ENCODE measurements at regions not wholly inside any gene's neighbourhood (a gene's known extent, or its start where the extent isn't known, plus 50 kb on each side); places are given as distances from the start of the nearest gene placed in this dataset.

DNA sequence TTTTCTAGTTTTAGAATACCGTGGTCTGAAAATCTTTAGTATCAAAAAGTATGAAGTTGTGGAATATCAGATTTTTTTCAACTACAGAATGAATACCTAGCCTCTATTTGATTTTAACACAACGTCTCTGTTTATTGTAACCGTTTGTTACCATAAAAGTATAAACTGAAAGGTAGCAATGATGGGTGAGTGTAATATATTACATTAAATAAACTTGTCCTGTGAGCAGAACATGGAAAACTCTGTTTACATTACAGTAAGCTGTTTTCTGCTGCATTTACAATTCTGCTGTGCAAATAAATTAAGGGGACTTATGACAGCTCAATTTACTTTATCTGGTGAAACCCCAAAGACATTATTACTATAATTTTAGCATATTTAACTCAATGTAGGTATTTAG, 62.5 kb downstream of the CHRM3 start:
- no peaks in the 10 kb centered on the region for H3K9me3 ChIP-seq
- TF ChIP-seq, protein P1, sequence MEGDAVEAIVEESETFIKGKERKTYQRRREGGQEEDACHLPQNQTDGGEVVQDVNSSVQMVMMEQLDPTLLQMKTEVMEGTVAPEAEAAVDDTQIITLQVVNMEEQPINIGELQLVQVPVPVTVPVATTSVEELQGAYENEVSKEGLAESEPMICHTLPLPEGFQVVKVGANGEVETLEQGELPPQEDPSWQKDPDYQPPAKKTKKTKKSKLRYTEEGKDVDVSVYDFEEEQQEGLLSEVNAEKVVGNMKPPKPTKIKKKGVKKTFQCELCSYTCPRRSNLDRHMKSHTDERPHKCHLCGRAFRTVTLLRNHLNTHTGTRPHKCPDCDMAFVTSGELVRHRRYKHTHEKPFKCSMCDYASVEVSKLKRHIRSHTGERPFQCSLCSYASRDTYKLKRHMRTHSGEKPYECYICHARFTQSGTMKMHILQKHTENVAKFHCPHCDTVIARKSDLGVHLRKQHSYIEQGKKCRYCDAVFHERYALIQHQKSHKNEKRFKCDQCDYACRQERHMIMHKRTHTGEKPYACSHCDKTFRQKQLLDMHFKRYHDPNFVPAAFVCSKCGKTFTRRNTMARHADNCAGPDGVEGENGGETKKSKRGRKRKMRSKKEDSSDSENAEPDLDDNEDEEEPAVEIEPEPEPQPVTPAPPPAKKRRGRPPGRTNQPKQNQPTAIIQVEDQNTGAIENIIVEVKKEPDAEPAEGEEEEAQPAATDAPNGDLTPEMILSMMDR (IDR thresholded peaks at IDR 0.05): no peak
- no peak overlapping the region for H3K4me3 ChIP-seq
- DNase-seq (no peak), ATAC-seq (peak; percentile 67)
- peaks cover 6% of the 10 kb centered on the region for H3K4me1 ChIP-seq (ENCODE audit: low read depth)
- no peaks in the 10 kb centered on the region for H3K36me3 ChIP-seq (ENCODE audit: low read depth)
- intact Hi-C loops (cut with DNase I, micrococcal nuclease): no loop called here

DNA sequence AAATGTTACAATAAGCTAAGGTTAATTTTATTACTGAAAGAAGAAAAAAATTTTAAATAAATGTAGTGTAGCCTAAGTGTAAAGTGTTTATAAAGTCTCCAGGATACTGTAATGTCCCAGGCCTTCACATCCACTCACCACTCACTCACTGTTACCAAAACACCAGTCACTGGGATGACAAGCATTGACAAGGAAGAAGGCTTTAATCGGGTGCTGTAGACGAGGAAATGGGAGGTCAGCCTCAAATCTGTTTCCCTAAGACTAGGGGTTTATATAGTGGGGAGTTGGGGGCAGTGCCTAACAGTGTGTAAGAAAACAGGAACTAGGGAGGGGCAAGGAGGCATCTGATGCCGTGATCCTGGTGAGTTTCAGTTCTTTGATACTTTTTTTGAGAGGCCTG, 69.4 kb downstream of the CHRM3 start:
- DNase-seq: no peak
- Histone ChIP-seq H3K4me1 (ENCODE audit: low read depth) (no peaks in the 10 kb centered on the region), H3K9me3 (peaks cover 13% of the 10 kb centered on the region), H3K4me3 (no peak overlapping the region), H3K36me3 (ENCODE audit: low read depth) (no peaks in the 10 kb centered on the region)
- intact Hi-C loops (cut with DNase I, micrococcal nuclease): no loop called here
- TF ChIP-seq, protein P1 (IDR thresholded peaks at IDR 0.05): no peak
- ATAC-seq: no peak

DNA sequence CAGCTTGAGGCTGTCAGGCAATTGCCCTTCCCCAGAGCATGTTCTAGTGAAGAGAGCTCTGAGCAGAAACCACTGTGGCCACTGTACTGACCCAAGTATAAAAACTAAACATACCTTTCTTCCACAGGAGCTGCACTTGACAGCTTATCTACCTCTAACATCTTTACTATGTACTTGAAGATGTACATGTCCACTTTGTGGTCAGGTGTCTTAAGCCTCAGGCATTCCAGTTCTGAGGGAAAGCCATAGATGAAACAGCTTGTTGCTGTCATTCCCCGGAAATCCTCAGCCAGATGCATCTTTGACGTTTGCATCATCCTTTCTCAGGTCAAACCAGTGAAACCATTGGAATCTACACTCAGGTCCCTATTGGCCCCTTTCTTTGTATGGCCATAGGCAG, 70.4 kb downstream of the CHRM3 start:
- H3K9me3 ChIP-seq: peaks cover 13% of the 10 kb centered on the region
- ATAC-seq: no peak

DNA sequence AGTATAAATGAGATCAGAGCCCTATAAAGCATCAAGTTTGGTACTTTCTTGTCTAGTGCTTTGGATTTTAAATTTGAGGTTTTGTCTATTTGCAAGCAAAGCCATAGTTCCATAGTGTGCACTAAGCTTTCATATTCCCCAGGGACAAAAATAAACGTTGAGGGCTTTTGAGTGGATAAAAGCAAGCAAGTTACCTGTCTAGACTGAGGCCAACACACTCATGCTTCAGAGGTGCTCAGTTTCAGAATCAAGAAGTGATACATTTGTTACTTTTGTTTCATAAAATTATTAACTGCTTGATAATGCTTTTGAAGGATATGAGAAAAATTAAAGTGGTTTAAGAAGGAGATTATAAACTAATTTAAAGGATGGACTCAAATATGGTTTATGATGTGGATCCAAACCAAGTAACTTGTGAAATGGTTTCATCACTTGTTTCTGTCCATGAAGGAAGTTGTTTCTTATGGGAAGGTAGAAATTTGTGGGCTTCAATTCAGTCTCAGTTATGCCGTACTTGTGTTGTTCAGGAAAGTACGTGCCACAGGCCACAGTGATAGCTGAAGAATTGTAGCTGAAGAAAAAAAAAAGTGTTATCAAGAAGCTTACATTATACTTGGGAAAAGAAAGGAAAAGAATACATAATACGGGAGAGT, 71.2 kb downstream of the CHRM3 start:
- H3K4me3 ChIP-seq: no peak overlapping the region
- TF ChIP-seq, protein P1 (IDR thresholded peaks at IDR 0.05): no peak
- no peaks in the 10 kb centered on the region for H3K36me3 ChIP-seq (ENCODE audit: low read depth)
- ATAC-seq: no peak
- intact Hi-C loops (cut with DNase I, micrococcal nuclease): no loop called here
- peaks cover 13% of the 10 kb centered on the region for H3K9me3 ChIP-seq
- no peaks in the 10 kb centered on the region for H3K4me1 ChIP-seq (ENCODE audit: low read depth)
- DNase-seq: no peak

More for the DNA sequence above, 70.4 kb downstream of the CHRM3 start:
- Histone ChIP-seq H3K4me1 (ENCODE audit: low read depth) (no peaks in the 10 kb centered on the region), H3K4me3 (no peak overlapping the region), H3K36me3 (ENCODE audit: low read depth) (no peaks in the 10 kb centered on the region)
- intact Hi-C loops (cut with DNase I, micrococcal nuclease): no loop called here
- no peak for DNase-seq
- TF ChIP-seq, protein P1 (IDR thresholded peaks at IDR 0.05): no peak

DNA sequence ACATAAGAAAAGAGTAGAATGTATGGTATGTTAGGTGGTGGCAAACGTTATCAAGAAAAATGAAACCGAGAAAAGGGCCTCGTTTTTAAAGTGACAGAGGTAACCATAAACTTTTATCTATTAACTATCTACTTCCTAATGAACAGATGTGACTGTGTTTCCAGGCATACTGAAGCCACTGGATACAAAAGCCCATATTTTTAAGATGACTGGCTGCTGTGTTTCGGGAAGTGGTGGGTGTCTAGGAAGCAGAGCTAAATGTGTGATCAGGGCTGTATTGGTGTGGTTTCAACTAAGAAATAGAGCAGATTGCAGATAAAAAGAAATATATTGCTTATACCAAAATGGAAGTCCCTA, 71.8 kb downstream of the CHRM3 start:
- no peak for ATAC-seq
- H3K36me3 ChIP-seq (ENCODE audit: low read depth): no peaks in the 10 kb centered on the region
- intact Hi-C loops (cut with DNase I, micrococcal nuclease): no loop called here
- TF ChIP-seq, protein P1 (IDR thresholded peaks at IDR 0.05): no peak
- no peak for DNase-seq
- no peak overlapping the region for H3K4me3 ChIP-seq
- no peaks in the 10 kb centered on the region for H3K4me1 ChIP-seq (ENCODE audit: low read depth)
- H3K9me3 ChIP-seq: peaks cover 13% of the 10 kb centered on the region

DNA sequence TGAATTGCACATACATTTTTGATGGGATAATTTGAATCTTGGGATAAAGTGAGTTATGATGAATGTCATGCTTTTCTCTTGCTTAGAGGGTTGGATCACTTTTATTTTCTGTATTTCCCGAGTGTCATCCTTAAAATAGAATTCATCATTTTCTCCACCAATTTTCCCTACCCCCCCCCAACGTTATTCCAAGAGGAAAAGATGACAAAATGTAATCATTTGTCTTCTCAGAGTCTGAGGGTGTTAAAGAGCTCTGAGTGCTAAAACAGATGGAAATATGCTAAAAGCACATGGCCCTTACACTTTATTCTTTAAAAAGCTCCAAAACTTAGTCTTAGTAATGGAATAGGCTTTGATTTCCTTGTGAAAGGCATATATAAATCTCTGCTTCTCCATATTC, 81.4 kb downstream of the CHRM3 start:
- TF ChIP-seq, protein P1 (IDR thresholded peaks at IDR 0.05): no peak
- intact Hi-C loops (cut with DNase I, micrococcal nuclease): no loop called here
- no peak overlapping the region for H3K4me3 ChIP-seq
- H3K9me3 ChIP-seq: no peaks in the 10 kb centered on the region
- no peak for DNase-seq
- no peak for ATAC-seq
- no peaks in the 10 kb centered on the region for H3K36me3 ChIP-seq (ENCODE audit: low read depth)
- no peaks in the 10 kb centered on the region for H3K4me1 ChIP-seq (ENCODE audit: low read depth)
